Pancreas (tissue), 10 donors: ENCODE measurements at regions not wholly inside any gene's neighbourhood (a gene's known extent, or its start where the extent isn't known, plus 50 kb on each side); places are given as distances from the start of the nearest gene placed in this dataset.

Experiments used
- ATAC-seq, 4 donors: fragments of 200-7000 bp; cut with Tn5 transposase; one replicate each; pipeline versions ENCODE4 v1.8.0 to v1.9.1; 2020; ENCODE audit warnings: mild to moderate bottlenecking in 4 of 4, moderate library complexity in 4 of 4
- DNase-seq, 6 donors: peaks; one replicate each; pipeline ENCODE4 v3.0.0-alpha.2; 2020
- FAIRE-seq: peaks from 2 replicates; lab custom pipeline; 2012; peaks lifted over from hg19 to GRCh38; lab: Jason Lieb, UNC
- H3K27ac ChIP-seq, 4 donors: fragments of 200-600 bp; sonication (generic); 1 replicate in 3 of 4; 2 replicates in 1 of 4; pipeline versions ENCODE4 v1.5.0 to v1.8.0; 2020
- H3K27me3 ChIP-seq, 4 donors: fragments of 200-600 bp; one replicate each; pipeline ENCODE4 v1.8.0; 2021
- H3K36me3 ChIP-seq, 3 donors: fragments of 200-600 bp; sonication (generic) in 1 of 3; one replicate each; pipeline versions ENCODE4 v1.5.0 to v1.8.0; 2020 to 2021
- H3K4me1 ChIP-seq, 3 donors: fragments of 200-600 bp; one replicate each; pipeline ENCODE4 v1.8.0; 2021
- H3K4me3 ChIP-seq, 4 donors: fragments of 200-600 bp; sonication (generic) in 2 of 4; one replicate each; pipeline versions ENCODE4 v1.5.0 to v1.8.0; 2020 to 2021
- H3K9me3 ChIP-seq, 4 donors: fragments of 200-600 bp; one replicate each; pipeline ENCODE4 v1.8.0; 2021
- CTCF ChIP-seq, 4 donors: fragments of 200-600 bp; sonication (generic) in 3 of 4; IDR thresholded peaks; one replicate each; pipeline versions ENCODE4 v1.5.0 to v1.8.0; 2021; ENCODE audit warnings: antibody characterized with exemption in 4 of 4
- WGBS, 2 donors: extraction: QIAGEN DNeasy Blood & Tissue Kit; methylation state at CpG; one replicate each; pipeline ENCODE4 v1.1.7; 2013; 5-methylcytosine and 5-hydroxymethylcytosine counted together
- intact Hi-C, 3 donors: fragments of 100-400 bp; cut with DNase I; formaldehyde crosslinking; loops; one replicate each; pipeline versions ENCODE4 v1.11.1 to v1.14.2; 2022
- donor health status: healthy with polysubstance abuse.
- donor health status: DM: no; HTN: no; CAD: no; lungs with moderate emphysema.
- donor health status: DM: no; HTN: no; CAD: no.
- donor health status: control.
- donor health status: control.
- donor health status: Bipolar disorder and iron deficiency.
- donor health status: DM: yes; HTN: yes; CAD: no.
- donor health status: DM: no; HTN: no; CAD: no.
- donor health status: DM: no; HTN: no; CAD: no.
- donor health status: DM: yes; HTN: yes; CAD: no.

GRCh38 chr18:57286949-57287348 is 65.4 kb upstream of the ST8SIA3 start:
- DNase-seq (no peak), FAIRE-seq (no peak), ATAC-seq (no peak)
- TF ChIP-seq CTCF (IDR thresholded peaks at IDR 0.05), result no peak
- intact Hi-C loops, result no loop called here
- Histone ChIP-seq H3K27ac (no peak overlapping the region), H3K4me1 (no peaks in the 10 kb centered on the region), H3K36me3 (no peaks in the 10 kb centered on the region), H3K4me3 (no peak overlapping the region), H3K9me3 (no peaks in the 10 kb centered on the region), H3K27me3 (no peaks in the 10 kb centered on the region)
- 55 to 68% methylated on average over 2 of the region's 2 CpGs for WGBS, 2 donors

GRCh38 chr18:57287766-57288165 is 64.6 kb upstream of the ST8SIA3 start:
- no peak overlapping the region for H3K27ac ChIP-seq
- H3K4me1 ChIP-seq, result no peaks in the 10 kb centered on the region
- no peak for DNase-seq
- no peaks in the 10 kb centered on the region for H3K27me3 ChIP-seq
- ATAC-seq, result no peak
- H3K4me3 ChIP-seq, result no peak overlapping the region
- 71 to 81% methylated on average over 2 of the region's 2 CpGs for WGBS, 2 donors
- H3K9me3 ChIP-seq, result no peaks in the 10 kb centered on the region
- FAIRE-seq, result no peak
- intact Hi-C loops, result no loop called here
- TF ChIP-seq CTCF (IDR thresholded peaks at IDR 0.05), result no peak
- H3K36me3 ChIP-seq, result no peaks in the 10 kb centered on the region

- WGBS, 2 donors, result 38 to 65% methylated on average over 2 of the region's 2 CpGs
- no peak for FAIRE-seq
- no peak overlapping the region for H3K4me3 ChIP-seq
- no peak for ATAC-seq
- H3K9me3 ChIP-seq, result no peaks in the 10 kb centered on the region
- H3K36me3 ChIP-seq, result no peaks in the 10 kb centered on the region
- H3K4me1 ChIP-seq, result no peaks in the 10 kb centered on the region
- H3K27ac ChIP-seq, result no peak overlapping the region
- intact Hi-C loops, result no loop called here
- DNase-seq, result no peak
- no peaks in the 10 kb centered on the region for H3K27me3 ChIP-seq
- TF ChIP-seq CTCF (IDR thresholded peaks at IDR 0.05), result no peak
These were observed 57.8 kb upstream of the ST8SIA3 start for GRCh38 chr18:57294547-57294946.

GRCh38 chr18:57296336-57296735 is 56.0 kb upstream of the ST8SIA3 start:
- ATAC-seq, result no peak
- no peak for DNase-seq
- Histone ChIP-seq H3K36me3 (no peaks in the 10 kb centered on the region), H3K27me3 (no peaks in the 10 kb centered on the region), H3K9me3 (no peaks in the 10 kb centered on the region), H3K4me3 (no peak overlapping the region), H3K4me1 (no peaks in the 10 kb centered on the region), H3K27ac (no peak overlapping the region)
- TF ChIP-seq CTCF (IDR thresholded peaks at IDR 0.05), result no peak
- intact Hi-C loops, result no loop called here
- FAIRE-seq, result no peak

GRCh38 chr18:57297306-57297705 is 55.1 kb upstream of the ST8SIA3 start:
- WGBS, 2 donors, result 72 to 82% methylated on average over 7 of the region's 7 CpGs
- no peak for DNase-seq
- no peak overlapping the region for H3K27ac ChIP-seq
- no peak for FAIRE-seq
- no peaks in the 10 kb centered on the region for H3K4me1 ChIP-seq
- TF ChIP-seq CTCF (IDR thresholded peaks at IDR 0.05), result no peak
- no peak for ATAC-seq
- no peaks in the 10 kb centered on the region for H3K36me3 ChIP-seq
- intact Hi-C loops, result no loop called here
- no peaks in the 10 kb centered on the region for H3K9me3 ChIP-seq
- no peak overlapping the region for H3K4me3 ChIP-seq
- H3K27me3 ChIP-seq, result no peaks in the 10 kb centered on the region
